GM18519 (cell line): ENCODE measurements at regions not wholly inside any gene's neighbourhood (a gene's known extent, or its start where the extent isn't known, plus 50 kb on each side); places are given as distances from the start of the nearest gene placed in this dataset.

Experiments used
- ATAC-seq: cut with Tn5 transposase; IDR thresholded peaks from one replicate; pipeline ENCODE4 v1.9.1; 2021; ENCODE audit warnings: mild to moderate bottlenecking, moderate library complexity; ENCODE audit not compliant: unreplicated experiment, low FRiP score

DNA sequence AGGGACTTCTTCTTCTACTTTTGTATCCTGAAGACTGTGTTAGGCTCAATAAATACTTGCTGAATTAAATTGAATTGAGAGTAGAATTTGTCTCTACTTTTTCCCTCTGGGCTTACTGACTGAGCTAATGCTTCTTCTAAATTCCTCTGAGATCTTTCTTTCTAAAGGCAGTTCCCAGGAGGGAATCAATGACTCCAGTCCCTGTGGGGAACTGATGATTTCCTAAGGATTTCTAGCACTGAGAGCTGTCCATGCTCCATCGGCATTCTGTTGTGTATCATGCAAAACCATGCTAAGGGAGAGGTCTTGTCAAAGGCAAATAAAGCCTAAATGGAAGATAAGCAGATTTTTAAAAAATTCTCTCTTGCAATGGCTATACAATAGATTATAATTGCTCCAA, 148.8 kb upstream of the KIRREL3 start:
- ATAC-seq: no peak

DNA sequence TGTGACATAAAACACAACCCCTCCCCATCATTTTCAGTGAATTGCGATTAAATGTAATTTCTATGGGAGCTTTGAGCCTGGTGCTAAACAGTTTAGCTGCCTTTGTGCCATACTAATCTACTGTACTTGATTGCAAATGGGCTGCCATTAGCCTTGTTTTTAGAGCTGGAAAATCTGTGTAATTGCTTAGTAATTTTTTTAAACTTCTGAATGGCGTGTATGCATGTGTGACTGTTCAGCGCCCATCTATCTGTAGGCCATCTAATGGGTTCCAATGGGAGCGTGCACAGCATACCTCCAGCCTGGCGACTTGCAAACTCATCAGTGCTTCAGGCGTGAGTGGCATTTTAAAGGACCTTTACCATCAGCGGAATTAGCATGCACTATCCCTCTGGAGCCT, 142.7 kb upstream of the KIRREL3 start:
- ATAC-seq: no peak

- no peak for ATAC-seq
These were observed 138.0 kb upstream of the KIRREL3 start for GRCh38 chr11:127138613-127139012.

DNA sequence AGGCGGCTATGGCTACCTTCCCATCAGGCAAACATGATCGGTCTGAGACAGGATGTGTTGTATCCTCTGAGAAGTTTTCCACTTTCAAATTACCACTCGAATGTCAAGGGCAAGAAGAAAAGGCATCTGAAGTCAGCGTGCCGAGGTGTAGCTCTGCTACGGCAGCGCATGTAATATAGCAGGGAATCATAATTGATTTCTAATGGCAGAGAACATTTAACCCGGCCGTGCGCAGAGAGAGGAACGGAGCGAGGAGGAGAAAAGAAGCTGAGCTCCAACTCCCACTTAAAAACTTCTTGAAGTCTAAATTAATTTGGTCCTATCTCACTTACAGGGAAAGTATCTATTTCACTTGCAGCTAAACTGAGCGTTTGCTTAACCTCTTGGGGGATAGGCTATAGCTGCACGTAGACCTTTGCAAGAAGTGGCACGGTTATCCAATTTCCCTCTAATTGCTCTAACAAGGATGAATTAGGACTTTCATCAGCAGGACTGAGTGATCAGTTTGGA, 137.3 kb upstream of the KIRREL3 start:
- ATAC-seq: no peak

DNA sequence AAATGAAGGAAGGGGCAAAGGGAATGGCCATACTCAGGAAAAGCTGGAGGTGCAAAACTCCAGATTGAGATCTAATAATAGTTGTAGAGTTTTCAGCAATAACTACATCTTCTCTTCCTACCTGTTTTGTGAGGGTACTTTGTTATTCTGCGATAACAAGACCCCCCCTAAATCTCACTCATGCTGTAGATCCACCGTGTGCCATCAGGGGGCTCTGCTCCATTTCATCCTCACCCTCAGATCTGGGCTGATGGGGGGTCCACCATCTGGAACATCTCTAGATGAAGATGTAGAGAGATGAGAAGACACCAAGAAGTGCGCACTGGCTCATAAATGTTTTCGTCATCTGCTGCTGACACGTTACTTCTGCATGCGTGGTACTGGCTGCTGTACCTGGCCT, 135.9 kb upstream of the KIRREL3 start:
- no peak for ATAC-seq

- no peak for ATAC-seq
These were observed 134.7 kb upstream of the KIRREL3 start for GRCh38 chr11:127135256-127135655.

- no peak for ATAC-seq
These were observed 132.5 kb upstream of the KIRREL3 start for GRCh38 chr11:127133061-127133460.

DNA sequence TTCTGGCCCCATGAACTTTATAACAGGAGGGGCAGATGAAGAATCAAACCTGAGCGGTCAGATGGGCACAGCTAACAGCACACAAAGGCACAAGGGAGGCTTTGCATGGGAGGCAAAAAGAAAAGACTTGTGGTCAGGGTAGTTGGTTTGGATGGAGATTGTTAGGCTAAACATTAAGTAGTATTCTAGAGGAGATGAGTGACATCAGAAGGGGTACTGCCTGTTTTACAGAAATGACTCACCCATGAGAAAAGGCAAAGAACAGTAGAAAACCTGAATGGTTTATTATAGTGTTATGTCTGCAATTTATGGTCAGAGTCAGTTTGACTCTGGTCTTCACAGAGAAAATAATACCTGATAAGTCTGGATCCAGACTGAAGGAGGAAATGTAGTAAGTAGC, 129.8 kb upstream of the KIRREL3 start:
- ATAC-seq: no peak

DNA sequence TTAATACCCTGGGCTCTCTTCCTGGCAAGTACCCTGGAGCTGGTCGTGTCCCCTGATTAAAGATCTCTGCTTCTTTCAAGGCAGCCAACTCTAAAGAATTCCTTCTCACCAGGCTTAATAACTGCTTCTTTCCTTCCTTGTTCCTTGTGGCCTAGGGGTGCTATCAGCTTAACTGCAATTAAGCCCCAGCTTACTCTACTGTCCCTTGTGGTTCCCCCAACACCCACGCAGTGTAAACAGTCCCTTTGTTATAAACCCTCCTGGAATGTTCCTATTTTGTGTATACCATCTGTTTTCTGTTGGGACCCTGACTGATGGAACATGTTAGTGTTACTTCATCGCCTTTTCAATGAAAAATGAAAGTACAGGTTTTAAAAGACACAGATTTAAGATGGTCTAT, 126.4 kb upstream of the KIRREL3 start:
- ATAC-seq: no peak

DNA sequence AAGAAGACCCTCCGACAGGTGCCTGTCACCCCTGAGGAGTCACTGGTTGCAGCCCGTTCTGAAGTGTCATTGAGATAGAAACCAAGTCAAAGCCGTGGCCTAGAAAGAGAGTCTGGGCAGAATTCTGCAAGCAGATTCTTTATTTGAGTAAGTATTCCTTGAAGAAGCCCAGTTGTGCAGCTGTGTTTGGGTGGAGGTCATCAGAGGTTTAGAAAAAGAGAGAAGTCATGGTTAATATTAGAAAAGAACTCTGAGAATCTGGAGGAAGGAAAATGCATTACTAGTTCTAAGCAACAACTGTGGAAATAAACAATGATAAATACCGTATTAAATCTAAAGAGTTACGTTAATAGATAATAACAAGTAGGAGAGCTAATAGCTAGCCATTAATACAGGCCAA, 118.8 kb upstream of the KIRREL3 start:
- ATAC-seq: no peak

- no peak for ATAC-seq
These were observed 118.2 kb upstream of the KIRREL3 start for GRCh38 chr11:127118811-127119210.

- no peak for ATAC-seq
These were observed 116.7 kb upstream of the KIRREL3 start for GRCh38 chr11:127117231-127117739.

DNA sequence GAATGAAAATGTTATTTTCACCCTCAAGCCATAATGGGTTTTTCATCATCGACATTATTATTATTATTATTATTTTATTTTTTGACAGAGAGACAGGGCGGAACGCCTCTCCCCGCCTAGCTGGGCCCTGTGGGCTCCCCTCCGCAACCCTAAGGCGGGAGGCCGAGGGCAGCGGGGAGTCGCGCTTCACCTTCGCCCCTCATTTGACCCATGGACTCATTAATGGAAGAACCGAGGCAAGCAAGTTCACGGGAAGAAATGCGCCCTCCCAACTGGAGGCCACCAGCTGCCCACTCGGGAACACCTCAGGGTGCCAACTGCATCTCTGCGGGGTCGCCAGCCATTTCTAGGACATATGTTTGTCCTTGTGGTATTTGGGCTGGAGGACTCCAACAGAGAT, 115.3 kb upstream of the KIRREL3 start:
- no peak for ATAC-seq

GRCh38 chr11:127114035-127114434, 113.5 kb upstream of the KIRREL3 start:
- ATAC-seq: no peak

DNA sequence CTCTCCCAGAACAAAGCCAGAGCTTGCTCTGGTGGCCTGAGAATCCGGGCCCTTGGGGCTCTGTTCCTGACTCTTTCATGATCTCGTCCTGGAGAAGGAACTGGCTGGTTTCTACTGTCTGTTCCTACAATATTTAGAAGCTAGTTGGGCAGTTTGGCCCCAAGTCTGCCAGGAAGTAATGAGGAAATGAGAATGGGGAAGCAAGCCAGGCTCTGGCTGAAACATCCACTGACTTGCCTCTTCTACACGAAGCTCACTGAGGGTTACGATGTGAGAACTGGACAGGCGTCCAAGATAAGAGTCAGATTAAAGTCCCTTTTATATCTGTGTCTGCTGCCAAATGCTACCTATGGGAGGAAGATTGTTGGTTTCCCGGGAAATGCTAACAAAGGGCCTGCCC, 110.0 kb upstream of the KIRREL3 start:
- ATAC-seq: no peak

DNA sequence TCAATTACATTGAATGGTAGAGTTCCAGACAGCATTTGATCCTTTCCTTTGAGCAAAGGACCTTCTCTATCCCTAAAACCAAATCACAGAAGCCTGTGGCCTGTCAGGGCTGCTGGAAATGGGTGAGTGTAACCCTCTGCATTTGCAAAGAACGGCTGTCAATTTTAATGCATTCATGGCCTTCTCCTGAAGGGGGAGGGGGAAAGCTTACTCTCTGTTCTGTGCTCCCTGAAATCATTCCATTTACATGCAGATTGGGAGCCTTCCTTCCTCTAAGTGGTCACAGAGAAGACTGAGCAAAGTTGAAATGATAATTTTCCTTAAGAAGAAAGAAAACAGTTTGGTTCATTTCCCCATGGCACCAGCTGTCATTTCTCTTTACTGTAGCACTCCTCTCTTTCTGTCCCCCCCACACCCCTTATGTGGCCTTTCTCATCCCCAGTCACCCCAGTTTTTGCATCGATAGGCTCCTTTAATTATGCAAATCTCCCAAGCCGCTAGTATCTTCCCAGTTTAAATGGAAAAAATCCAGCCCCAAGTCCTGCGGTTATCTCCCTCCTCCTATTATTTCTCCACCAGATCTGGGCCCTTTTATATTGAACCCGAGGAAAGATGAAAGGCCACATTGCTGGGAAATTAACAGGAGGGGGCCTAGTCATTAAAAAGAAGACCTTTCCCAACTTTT, 109.4 kb upstream of the KIRREL3 start:
- no peak for ATAC-seq

GRCh38 chr11:127108838-127109237, 108.3 kb upstream of the KIRREL3 start:
- ATAC-seq: no peak

DNA sequence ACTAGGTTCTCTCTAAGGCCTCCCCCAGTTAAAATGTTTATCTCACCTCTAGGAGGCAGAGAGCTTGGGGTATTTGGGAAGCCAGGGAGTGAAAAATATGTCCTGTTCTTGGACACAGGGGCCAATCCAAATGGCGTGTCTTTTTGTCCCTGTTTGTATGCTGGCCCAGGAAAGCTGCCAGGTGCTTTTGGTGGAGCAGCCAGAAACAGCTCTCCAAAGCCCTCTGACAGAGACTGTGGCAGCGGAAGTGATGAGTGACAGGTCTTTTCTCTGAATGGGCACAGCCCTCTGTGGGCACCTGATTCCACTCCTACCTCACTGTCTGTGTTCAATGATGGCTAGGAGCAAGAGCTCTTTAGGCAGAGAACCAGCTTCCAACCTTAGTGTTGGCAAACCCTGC, 106.4 kb upstream of the KIRREL3 start:
- no peak for ATAC-seq

GRCh38 chr11:127105593-127106541, 105.3 kb upstream of the KIRREL3 start:
- no peak for ATAC-seq

- no peak for ATAC-seq
These were observed 103.2 kb upstream of the KIRREL3 start for GRCh38 chr11:127103586-127104388.

DNA sequence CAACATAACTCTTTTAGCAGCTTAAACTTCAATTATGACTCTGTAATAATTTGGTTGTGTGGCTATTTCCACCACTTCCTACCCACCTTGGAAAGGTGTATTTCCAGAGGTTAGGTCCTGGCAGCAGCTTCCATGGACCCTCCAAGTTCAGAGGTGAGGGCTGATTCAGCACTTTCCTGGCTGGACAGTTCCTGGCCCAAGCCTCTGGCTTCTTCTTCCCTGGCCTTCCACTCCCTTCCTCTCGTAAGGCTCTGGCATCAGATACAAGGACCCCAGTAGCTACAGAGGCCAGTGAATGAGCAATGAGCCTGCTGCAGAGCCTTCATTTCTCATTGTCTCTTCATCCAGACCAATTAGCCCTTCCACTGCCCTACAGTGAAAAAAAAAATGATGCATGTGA, 98.1 kb upstream of the KIRREL3 start:
- ATAC-seq: no peak
